Nucleus accumbens (tissue), 56 donors: ENCODE measurements at regions not wholly inside any gene's neighbourhood (a gene's known extent, or its start where the extent isn't known, plus 50 kb on each side); places are given as distances from the start of the nearest gene placed in this dataset.

Experiments used
- DNase-seq, 56 donors: peaks; one replicate each; lab custom pipeline; 2025; lab: John Stamatoyannopoulos, UW

DNA sequence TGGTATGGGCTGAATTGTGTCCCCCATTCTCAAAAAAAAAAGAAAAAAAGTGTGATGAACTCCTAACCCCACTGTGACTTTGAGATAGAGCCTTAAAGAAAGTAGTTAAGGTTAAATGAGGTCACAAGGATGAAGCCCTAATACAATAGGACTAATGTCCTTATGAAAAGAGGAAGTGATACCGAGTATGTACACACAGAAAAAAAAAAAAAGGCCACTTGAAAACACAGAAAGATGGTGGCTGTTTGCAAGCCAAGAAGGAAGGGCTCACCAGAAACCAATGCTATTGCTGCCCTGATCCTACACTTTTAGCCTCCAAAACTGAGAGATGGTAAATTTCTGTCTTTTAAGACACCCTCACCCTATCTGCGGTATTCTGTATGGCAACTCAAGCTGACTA lies 955.6 kb downstream of the PCDH17 start:
- DNase-seq: no peak

DNA sequence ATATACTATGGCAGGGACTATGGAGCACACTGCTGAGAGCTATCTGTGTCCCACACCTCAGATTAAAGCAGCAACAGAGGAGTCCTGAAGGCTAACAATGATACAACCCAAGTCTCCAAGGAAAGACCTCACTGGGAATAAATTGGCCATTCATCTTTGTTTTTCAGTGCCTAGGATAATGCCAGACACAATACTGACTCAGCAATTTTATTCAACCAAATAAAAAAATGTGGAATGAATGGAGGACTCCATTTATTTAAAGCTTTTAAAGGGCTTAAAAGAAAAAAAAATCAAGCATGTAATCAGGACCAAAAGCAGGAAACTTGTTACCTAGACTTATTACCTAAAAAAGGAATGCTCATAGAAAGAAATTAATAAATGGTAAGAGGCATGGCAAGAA lies 960.5 kb downstream of the PCDH17 start:
- DNase-seq: no peak

- no peak for DNase-seq
These were observed 961.2 kb downstream of the PCDH17 start for GRCh38 chr13:58592786-58593185.

DNA sequence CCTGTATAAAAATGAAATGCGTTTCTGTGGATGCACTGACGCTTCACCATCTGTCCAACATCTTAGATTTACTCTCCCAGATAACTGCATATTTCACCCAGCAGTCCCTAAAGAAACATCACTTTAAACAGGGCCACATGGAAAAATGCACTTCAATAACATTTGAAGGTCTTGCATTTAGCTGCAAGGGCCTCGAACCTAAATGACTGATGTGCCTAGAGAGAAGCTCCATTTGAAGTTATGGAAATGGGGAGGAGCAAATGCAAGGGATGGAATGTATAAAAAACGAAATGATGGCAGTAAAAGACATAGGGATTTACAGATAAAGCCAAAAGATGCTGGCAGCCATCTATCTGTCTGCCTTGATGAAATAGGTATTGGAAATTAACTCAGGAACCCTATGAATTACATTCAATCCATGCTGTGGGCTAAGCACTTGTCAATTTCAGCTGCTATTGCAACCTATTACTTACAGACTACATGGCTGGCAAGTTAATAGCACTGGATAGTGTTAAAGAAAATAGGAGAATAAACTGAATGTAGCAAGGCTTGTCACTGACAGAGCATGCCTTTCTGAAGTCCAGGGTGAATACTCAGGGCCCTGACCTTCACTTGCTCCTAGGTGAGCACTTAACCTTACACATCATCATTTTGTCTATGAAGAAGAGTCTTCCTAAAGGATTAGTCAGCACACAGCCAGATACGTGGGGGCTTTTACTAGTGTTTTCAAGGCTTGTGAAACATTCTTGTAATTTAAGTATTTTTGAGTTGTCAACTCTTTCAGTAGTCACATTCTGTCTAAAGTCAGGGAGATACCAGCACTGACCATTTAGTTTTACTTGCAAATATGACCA lies 963.4 kb downstream of the PCDH17 start:
- no peak for DNase-seq

DNA sequence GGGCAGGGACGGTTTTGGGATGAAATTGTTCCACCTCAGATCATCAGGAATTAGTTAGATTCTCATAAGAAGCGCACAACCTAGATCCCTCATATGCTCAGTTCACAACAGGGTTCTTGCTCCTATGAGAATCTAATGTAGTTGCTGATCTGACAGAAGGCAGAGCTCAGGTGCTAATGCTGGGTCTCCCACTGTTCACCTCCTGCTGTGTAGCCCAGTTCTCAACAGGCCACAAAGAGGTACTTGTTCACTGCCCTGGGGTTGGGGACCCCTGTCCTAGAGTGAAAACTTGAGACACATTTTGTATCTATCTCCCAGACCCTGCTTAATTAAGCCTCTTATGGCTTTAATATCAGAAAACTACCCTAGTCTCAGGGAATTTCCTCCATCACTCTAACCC lies 966.0 kb downstream of the PCDH17 start:
- DNase-seq: no peak

DNA sequence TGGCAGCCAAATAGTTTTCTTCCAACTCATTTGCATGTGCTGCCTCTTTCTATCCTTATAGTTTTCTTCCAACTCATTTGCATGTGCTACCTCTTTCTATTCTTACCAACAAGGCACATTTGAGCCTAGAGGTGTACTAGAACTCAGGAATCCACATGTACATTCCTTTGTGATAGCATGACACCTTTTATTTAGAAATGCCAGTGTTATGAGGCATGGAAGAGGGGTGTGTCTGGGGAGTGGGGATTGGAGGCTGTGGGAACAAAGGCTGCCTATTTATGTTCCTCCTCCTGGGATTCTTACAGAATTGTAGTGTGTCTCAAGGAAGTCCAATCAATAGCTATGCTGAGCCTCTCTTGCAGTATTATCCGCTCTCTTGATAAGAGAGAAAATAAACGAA lies 966.7 kb downstream of the PCDH17 start:
- DNase-seq: no peak

GRCh38 chr13:58611117-58611516 lies 979.6 kb downstream of the PCDH17 start:
- DNase-seq: no peak

DNA sequence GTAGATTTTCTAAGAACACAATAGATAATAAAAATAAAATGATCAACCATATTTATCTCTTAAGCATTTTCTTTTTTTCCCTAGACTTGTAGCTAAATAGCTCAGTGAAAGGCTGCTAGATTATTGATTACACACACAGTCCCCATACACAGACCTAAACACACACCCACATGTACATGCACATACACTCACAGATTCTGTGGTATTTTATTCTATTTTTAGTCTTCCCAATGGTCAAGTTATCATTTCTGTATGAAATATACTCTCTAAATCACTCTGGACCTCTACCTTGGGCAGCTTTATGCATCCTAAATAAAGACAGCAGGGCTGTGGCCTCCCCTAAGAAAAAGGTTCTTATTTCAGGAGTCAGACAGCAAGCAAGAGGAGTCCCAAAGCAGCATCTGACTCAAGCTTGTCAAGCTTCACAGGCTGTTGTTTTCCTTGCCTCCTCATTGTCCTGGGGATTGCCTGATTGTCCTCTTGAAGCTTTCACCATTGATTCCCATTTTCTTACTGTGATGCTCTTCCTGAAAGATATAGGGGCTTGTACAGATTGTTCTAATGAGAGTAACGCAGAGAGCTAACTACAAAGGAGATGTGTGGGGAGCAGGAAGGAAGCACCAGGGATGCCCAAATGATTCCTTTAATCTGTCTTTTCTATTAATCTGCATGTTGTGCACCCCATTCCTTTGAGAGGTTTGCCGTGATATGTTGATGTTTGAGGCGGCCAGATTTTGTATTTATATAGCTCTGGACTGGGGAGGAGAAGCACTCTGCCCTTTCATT lies 986.5 kb downstream of the PCDH17 start:
- no peak for DNase-seq

DNA sequence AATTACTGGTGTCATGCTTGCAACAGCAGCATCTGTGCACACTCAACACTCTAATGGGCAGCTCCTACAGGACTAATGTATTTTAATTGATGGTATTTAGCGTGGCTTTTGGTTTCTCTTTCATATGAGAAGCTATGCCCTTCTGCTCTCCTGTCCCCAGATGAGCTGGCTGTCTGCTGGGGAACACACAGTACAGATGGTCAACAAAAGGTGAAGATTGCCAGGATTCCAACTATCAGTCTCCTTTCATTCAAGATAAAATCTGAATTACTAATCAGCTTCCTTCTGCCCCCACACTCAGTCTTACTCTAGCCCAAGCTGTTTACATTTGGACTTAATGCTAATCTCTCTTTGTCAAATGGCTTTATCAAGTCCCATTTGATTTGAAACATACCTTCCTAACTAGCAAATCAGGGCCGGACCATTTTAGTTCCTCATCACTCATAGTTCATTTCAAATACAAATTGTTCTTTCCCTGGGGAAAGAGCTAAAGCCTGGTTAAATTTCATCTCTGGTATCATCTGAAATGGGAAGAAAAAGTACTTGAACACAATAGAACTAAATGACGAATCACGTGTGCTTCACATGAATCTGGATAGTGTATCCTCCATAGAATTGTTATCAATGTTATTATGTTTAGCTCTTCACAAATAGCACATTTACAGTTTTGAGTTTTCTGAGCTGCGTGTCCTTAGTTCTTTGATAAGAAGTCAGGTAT lies 988.0 kb downstream of the PCDH17 start:
- DNase-seq: no peak

- peak in 1 of 56 donors; percentile 11 for DNase-seq
These were observed 988.6 kb downstream of the PCDH17 start for GRCh38 chr13:58620176-58620575.

DNA sequence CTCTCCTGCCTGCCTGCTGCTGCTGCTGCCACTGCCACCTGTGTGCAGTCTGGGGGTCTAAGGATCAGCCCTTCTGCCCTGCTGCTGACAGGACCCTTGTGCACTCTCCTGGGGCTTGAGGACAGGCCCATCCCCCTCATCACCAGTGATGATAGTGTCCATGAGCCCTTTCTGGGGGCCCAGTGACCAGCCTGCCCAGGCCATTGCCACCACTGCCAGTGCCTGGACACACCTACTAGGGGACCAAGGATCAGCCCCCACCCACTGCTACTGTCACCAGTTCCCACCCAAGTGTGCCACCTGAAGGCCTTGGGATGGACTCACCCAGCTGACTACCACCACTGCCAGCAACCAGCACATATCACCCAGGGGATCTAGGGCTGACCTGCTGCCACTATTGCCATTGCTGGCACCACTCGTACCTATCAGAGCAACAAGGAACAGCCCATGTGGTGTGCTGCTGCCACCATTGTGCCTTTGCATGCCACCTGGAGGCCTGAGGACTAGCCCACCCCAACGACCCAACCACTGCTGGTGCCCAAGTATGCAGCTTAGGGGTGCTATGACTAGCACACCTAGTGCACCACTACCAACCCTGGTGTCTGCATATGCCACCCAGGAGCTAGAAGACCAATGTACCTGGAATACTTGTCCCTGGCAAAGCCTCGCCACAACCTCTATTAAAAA lies 994.3 kb downstream of the PCDH17 start:
- no peak for DNase-seq

DNA sequence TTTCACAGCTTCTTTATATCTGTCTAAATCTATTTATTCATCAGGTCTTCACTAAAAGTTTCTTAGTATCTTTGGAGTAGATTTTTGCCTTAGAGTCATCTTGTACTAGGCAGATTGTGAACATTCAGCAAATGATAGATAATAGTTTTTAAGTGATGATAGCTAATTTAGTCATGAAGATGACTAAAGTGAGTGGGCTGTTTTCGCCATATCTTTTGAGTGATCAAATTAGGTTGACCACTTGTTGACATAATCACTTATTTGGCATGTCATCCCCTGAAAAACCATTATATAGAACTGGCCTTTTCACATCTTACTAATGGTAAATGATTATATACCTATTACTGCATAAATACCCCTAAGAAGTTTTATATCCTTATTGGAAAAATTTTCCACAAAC lies 999.2 kb downstream of the PCDH17 start:
- no peak for DNase-seq

DNA sequence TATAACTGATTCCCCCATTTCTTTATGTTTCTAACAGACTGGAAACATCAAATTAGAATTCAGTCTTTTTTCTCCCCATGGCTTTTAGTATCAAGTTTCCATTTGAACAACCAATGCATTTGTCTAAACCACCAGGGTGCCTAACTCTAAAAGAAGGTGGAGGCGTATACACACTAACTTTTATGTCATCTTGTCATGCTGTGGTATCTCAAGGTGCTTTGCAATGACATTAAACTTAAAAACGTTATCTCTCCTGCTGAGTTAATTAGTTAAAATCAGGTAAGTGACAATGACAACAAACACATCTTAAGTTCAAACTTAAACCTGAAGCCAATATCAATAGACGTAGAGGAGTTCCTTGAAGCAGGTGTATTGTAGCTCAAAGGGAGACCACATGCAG lies 1001.7 kb downstream of the PCDH17 start:
- no peak for DNase-seq

DNA sequence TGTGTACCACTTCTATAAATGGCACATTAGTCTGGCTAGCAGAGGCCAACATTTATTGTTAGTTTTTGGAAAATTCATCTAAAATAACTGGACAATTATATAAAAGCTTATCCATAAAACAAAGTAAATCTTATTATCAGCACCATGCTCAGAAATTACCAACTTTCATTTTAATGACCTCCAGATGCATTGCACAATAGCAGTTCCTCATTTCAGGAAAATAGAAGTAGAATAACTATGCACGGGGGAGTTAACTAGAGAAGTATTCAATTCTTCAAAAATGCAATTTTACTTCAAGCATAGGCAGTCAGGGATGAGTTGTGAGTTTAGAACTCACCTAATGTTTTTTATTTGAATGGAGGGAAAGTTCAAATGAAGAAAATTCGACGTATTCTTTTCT lies 1023.5 kb downstream of the PCDH17 start:
- no peak for DNase-seq

GRCh38 chr13:58660826-58661225 lies 1029.3 kb downstream of the PCDH17 start:
- DNase-seq: no peak

GRCh38 chr13:58666331-58666730 lies 1034.8 kb downstream of the PCDH17 start:
- no peak for DNase-seq

GRCh38 chr13:58667096-58667495 lies 1035.6 kb downstream of the PCDH17 start:
- no peak for DNase-seq

DNA sequence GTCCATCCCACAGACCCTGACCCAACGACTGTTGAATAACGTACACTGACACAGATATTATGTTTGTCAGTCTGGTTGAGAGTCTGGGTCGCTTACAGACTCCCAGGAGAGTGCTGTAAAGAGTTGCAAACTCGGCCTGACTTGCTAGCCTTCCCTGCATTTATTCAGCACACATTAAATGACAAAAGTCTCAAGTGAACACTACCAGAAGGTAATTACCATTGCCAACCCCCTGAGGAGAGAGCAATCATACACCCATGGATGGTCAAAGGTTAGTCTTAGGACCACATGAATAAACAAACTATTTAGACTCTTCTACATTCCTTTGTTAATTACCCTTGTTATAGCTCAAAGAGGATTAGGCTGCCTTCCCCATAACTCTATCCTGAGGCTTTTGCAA lies 1048.6 kb downstream of the PCDH17 start:
- no peak for DNase-seq

- no peak for DNase-seq
These were observed 1051.1 kb downstream of the PCDH17 start for GRCh38 chr13:58682616-58683015.

- no peak for DNase-seq
These were observed 1055.6 kb downstream of the PCDH17 start for GRCh38 chr13:58687148-58687547.

GRCh38 chr13:58698531-58698930 lies 1067.0 kb downstream of the PCDH17 start:
- no peak for DNase-seq
